Stimulated activated CD4-positive, alpha-beta T cell treated with anti-CD3 and anti-CD28 coated beads, Interleukin-15, amount 100 ng/mL, for 48 hours (primary cell): ENCODE measurements at regions not wholly inside any gene's neighbourhood (a gene's known extent, or its start where the extent isn't known, plus 50 kb on each side); places are given as distances from the start of the nearest gene placed in this dataset.

ENCODE experiments used
- DNase-seq, 2 donors: peaks; one replicate each; pipeline ENCODE4 v3.0.0-alpha.2; 2020; ENCODE audit warnings: low read depth in 2 of 2

DNA sequence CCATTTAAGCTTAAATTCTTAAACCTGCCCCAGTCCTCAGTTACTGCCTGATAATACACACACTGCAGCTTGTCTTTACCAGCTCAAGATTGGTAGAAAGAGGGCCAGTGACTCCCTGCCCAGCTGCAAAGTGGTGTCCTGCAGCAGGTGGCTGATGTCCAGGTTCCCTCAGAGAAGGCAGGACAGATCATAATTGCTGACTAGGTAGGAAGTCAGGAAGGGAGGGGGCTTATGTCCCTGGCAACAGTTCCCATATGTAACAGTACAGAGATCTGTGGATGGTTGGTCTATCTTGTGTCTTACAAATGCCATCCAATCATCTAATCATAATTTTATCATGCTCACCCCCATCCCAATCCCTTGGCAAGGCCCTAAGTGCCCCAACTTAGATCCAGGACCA, 492.1 kb upstream of the PPP2R3A start:
- DNase-seq: no peak

DNA sequence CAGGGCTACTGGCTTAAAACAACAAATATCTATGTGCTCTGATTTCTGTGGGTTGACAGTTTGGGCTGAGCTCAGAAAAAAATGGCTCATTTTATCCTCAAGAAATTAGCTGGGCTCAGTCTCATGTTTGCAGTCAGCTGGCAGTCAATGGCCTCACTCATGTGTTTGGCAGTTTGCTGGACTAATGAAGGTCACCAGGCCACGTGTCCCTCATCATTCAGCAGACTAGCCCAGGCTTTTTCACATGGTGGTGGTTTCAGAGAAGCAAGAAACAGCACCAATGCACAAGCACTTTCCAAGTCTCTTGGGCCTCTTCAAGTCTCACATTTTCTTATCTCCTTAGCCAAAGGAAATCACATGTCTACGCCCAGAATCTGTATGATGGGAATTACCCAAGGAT, 478.3 kb upstream of the PPP2R3A start:
- DNase-seq: no peak

DNA sequence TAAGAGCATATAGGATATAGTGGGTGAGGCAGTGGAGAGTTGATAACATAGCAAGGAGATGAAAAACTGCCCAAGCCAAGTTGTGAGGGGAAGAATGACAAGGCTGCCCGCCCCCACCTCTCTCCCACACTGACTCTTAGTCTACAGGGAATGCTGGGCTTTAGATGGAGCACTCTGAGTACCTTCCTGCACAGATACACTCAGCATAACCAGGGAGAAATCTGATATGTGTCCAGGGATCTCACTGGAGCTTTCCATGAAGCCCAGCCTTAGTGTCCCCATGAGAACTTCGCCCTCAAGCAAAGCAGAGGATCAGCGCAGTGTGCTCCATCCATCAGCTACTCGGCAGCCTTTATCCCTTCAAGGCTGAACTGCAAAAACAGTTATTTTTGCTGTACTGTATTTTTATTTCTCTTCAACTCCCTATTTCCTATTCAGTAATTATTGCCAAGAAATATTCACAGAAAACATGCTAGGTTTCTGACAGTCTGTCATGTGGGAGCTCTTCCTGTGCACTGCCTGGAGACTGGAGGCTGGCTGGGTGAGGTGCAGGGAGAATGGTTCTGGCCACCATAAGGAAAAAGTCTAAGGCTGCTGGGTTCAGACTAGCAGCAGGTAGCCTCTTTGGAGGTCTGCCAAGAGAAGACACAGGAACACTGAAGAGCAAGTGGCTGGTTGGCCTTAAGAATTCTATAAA, 475.2 kb upstream of the PPP2R3A start:
- DNase-seq: no peak

DNA sequence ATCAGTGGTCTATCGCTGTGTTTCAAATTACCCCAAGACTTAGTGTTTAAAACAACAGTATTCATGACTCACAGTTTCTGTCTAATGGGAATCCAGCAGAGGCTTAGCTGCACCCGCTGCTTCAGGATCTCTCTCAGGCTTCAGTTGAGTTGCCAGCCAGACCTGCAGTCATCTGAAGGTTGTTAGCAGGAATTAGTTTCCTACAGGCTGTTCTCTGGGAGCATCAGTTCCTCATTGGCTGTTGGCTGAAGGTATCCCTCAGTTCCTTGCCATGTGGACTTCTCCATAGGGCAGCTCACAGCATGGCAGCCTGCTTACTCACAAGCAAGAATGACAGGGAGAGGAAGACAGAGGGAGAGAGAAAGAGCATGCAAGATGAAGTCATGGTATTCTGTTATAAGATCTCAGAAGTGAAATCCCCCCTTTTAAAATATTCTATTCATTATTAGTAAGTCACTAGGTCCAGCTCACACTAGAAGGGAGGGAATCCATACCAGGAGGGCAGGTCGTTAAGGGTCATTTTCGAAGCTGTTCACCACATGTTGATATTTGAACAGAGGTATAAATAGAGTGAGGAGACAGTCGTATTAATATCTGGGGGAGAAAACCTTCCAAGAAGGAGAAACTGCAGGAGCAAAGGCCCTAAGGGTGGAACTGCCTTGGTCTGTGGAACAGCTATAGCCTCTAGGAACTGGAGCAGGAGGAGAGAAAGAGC, 473.9 kb upstream of the PPP2R3A start:
- no peak for DNase-seq

DNA sequence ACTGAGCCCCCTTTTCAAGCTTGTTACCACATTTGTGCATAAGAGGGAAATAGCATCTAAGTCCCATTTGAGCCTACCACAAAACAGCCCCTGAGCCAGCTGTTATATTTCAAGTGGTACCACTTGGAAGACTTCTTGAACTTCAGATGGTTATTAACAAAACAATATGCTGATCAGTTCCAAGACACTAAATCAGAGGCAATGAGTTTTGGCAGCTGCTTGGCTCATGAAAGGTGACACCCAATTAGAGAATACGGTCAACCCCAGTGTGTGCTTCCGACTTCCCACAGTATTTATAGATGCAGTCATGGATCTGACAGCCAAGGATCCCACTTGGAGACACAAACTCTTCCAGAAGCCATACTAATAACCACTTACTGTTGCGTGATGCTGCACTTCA, 469.6 kb upstream of the PPP2R3A start:
- no peak for DNase-seq

DNA sequence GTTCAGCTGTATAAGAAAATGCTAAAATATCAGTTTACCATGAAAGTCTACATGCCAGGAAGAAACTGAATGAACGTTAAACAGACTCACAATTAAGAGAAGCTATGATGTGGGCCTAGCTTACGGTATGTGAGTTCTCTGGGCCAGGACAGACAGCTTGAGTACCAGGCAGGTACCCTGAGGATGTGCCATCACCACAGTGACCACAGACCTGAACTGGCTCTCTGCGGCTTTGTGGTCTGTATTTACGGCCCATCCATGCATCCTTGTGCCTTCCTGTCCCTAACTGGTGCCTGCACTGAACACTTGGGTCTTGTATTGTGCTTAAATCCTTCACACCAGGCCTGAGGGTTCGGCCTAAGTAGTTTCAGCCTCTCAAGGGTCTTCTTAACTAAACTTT, 467.5 kb upstream of the PPP2R3A start:
- no peak for DNase-seq

DNA sequence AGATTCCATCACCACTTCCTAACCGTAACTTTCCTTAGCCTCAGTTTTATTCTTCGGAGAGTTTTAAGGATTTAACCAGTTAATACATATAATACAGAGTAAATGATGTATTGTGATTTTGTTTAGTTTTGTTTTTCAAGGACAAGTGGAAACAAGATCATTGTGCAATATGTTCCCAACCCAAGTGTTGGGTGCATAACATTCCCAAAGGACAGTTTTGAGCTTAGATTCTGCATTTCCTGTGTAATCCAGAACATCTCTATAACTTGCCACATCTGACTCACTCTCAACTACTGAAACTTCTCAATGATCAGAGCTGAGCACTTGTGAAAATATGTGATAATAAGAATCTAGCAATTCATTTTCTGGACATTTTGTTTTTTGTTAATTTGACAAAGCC, 466.1 kb upstream of the PPP2R3A start:
- no peak for DNase-seq

DNA sequence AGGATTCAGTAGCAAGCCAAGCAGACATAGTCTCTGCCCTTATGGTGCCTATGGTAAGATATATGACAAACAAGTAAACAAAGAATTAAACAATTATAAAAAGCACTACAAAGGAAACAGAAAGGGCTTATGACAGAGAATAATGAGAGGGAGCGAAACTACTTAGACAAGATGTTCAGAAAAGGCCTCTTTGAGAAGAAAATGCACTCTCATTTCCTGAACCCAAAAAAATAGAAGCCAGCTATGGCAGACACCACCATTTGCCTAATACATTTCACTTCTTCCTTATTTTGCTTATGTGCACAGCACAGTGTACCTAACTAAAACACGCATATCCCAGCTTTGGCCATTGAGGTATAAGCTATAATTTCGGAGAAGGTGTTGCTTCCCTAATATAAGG, 465.5 kb upstream of the PPP2R3A start:
- DNase-seq: no peak

DNA sequence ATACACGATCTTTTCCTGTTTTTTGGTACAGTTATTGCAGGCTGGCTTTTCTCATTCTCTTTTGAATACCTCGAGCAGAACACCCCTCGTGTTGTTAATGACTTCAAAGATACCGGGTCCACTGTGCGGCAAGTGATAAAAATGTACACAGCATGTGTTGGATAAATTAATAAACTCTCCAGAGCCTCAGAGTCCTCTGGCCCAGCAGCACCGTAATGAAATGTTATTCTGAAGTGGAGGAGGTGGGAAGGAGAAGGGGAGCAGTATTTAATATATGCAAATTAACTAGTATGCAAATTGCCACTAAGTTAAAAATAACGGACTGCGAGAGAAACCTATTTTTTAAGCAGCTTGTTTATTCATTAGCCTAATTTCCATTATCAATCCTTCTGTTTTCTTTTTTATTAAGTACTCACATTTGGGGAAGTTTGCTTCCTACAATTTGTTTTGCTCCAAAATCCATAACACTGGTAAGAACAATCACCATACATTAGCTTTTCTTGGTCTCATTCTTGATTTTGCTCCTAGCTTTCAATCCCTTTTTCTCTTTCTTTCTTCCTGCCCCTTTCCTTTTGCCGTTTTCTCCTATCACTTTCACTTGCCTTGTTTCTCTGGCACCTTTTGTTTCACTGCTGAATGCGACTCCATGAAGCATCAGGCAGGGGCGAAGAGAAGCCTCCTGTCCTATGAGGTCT, 462.3 kb upstream of the PPP2R3A start:
- DNase-seq: no peak

DNA sequence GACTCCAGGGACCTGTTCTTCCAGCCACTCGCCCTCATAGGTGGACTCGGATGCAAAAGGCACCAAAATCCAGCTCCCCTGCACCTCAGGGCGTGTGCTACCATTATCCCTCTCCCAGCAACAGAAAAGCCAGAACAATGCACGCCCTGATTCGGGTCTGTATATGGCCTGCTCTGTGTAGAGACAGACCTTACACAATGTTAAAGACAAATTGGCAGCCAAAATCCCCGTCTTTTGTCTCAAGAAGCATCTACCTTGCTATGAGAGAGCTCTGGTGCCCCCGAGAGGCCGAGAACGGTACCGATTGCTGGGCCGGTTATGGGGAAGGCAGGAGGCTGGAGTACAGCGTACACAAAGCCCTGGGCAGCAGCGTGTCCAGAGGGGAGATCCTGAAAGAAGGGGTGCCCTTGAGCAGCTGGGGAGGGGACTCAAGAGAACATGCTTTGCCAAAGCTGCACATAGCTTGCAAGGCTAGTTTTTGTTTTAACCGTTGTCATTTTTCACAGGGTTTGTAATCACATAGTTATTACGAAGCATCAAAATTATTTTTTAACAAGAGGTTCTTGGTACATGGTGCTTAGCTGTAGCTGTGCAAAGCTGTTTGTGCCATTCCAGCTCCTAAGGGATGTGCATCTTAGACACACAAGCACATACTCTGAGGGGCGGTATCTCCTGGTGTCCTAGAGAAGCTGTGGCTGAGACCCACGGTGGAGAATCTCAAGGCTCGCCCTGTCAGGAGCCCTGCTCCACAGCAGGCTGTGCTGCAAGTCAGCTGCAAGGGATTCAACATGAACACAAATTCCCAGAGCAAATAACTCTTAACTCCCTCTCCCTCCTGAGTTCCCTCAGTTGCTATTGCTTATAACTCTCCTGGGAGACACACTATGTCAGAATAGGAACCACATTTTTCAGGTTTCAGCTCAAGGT, 461.5 kb upstream of the PPP2R3A start:
- peak in 1 of 2 donors; percentile 1 for DNase-seq

DNA sequence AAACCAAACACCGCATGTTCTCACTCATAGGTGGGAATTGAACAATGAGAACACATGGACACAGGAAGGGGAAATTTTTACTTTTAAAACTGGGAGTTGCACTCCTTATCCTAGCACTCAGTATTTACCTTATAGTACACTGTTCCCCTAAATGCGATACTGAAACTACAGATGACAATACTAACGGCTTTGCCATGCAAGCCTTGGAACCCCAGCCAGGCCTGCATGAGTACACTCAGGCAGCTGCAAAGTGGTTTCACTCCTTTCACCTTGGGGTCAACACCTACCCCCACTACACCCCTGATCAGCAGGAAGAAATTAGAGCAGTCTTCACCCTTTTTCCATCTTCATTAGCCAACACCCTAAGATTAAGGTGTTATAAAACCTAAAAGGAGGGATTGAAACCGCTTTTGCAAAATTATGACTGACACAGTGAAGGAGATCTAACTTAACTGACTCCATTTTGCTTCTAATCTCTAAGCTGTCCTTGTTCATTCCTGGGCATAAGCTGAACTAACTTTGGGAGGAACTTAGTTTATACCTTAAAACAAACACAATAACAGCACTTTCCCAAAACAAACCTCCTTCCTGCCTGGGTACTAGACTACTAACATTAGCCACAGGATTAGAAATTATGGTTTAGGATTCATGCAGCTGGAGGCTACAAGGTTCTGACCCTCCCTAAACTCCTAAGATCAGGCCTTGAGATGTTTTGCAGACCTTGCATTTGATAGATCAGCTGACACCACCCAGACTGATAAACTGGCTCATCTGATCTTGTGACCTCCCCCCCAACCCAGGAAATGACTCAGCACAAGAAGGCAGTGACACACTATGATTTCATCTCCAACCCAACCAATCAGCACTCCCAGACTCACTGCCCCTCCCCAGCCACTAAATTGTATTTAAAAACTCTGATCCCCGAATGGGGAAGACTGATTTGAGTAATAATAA, 452.1 kb upstream of the PPP2R3A start:
- DNase-seq: peak in 1 of 2 donors; percentile 1

DNA sequence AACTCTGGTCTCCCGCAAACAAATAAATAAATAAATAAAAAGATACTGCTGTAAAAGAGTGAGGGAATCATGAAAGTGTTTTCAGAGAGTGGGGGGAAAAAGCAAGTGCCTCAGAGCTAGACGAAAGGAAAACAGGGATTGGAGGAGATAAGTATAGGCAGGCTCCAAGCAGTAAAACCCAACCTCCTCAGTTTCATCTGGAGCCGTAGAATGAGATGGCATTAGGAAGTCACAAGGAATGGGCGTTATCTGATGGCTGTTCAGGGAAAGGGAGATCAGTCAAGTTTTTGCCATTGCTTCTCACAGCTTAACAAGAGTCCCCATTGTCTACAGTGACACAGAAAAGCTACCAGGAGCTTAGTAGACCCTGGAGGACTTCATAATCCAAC, 451.5 kb upstream of the PPP2R3A start:
- DNase-seq: no peak

DNA sequence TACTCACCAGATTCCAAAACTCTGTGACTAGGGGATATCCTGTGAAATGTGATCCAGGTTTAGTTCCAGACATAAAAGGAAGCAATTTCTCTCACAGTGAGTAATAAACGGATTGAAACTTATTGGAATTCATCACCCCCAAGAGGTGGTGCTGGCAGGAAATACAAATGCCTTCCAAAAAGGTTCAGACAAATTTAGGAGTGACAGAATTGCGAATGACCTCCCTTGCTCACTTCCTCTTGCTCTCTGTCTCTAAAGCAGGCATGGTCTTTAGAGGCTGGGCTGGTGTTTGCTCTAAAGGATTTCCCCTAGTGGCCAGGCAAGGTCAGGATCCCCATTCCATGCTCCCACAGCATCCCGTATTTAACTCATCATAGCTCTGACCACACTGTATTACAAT, 449.4 kb upstream of the PPP2R3A start:
- no peak for DNase-seq

DNA sequence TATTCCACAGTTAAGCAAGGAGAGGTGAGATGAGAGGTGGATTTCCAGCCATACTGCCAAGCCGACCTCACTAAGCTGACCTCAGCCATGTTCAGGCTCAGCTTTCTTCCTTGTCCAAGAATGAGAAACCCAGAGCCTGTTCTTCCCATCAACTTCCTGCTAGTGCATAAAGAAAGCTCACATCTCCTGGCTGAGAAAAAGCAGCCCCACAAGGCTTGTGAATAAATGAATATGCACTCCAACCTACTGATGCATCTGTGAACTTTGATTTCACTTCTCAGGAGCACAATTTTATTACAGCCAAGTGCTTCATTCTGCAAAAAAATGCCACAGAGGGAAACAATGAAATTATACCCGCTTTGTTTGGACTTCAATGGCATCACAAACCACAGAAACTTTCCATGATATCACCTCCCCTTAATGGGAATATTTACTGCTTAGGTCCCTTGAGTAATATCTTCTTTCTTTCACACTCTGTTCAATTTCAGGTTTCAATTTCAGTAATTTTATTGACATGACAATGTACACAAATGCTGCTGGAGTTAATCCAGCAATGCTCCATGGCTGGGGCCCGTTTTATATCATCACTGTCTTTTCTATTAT, 437.0 kb upstream of the PPP2R3A start:
- DNase-seq: no peak

DNA sequence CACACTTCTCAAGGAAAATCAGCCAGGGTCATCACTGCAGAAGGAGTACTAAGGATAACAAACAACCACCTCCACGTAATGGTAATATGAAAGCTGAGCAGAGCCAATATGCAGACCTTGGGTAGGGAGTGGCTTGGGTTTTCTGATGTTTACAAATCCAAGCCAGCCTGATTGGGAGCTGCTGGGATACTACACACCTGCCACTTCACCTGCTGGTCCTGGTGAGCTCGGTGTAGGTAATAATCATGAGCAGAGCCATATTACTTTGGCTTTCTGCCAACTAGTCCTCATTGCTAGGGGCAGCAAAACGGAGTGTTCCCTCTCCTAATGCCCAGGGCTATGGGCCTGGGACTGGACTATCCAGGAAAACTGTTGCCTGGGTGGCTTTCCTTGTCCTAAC, 433.5 kb upstream of the PPP2R3A start:
- DNase-seq: no peak

DNA sequence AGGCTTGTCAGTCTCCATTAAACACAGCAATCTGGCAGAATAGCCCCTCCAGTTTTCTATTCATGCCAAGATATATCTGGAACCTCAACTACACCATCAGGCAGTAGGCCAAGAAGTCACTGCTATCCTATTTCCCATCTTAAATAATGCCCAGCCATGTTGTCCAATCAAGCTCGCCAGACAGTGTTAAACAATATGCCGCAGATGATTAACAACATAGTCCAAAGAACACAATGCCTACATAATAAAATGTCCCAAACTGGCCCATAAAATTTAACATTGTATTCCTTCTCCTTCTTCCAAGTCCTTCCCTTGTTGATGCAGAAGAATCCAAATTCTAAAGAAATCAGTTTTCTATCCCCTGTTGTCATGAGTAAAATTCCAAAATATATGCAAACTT, 427.4 kb upstream of the PPP2R3A start:
- DNase-seq: no peak

DNA sequence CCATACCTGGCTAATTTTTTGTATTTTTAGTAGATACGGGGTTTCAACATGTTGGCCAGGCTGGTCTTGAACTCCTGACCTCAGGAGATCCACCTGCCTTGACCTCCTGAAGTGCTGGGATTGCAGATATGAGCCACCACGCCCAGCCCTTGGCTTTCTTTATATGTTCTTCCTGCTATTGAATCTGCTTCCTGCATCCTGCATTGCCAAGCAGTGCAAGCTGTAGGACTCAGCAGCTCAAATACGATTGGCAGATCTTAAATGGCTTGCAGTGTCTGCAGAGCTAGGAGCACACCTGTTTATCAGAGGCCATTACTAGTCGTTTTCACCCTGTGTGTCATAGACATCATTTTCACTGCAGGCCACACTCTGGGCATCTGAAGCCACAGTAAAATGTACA, 426.2 kb upstream of the PPP2R3A start:
- DNase-seq: no peak

DNA sequence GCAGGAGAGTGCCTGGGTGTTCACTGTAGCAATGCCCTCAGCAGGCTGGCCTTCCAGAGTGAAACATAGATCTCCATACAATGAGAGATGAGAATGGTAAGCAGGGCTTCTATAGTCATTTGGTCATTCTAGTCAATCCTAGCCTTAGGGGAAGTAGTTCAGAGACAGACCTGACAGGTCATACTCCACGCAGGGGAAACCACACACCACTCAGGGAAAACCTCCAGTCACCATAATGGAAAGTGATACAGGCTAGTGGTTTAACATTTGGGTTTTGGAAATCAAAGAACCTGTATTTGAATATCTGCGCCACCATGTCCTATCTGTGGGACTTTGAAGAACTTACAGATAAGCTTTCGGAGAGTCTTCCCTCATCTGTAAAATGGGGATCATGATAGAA, 425.7 kb upstream of the PPP2R3A start:
- DNase-seq: no peak

DNA sequence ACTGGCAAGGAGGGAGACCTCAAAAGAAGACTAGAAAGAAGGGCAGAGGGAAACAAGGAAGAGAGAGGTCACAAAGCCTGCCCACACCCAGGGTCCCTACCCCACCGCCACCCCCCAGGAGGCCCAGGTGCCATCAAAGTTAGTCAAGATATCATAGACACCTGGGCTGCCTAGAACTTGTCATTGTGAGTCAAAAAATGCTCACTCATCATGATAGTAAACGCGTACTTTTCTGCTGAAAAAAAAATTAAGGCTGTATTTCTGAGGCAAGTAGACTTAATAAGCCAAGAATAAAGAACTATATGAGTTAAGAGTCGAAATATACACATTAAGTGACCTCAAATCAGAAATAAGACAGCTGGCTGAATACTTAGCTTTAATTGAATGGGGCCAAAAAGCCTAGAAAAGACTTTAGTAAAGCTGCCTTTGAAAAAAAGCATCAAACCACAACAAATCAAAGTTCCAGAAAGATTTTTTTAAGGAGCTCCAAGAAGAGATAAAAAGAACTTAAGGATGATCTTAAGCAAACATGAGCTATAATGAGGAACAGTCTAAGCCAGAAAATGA, 415.5 kb upstream of the PPP2R3A start:
- DNase-seq: no peak

DNA sequence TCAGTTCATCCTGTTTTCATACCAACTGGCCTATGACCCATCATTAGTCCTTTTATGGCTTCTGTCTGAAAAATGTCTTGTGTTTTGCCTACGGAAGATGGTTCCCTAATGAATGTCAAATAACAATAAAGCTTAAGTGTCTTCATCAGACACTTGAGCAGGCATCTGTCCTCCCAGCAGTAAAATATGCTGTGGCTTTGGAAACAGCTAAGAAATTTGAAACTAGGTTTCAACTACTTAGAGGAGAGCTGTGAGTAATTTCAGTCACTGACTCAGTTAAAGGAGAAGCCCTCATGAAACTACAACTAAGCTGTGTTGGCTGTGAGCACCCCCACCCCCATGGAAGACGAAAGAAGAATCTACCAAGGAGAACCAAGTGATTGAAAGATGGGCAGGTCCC, 409.4 kb upstream of the PPP2R3A start:
- no peak for DNase-seq
